H1 (cell line): ENCODE measurements at regions not wholly inside any gene's neighbourhood (a gene's known extent, or its start where the extent isn't known, plus 50 kb on each side); places are given as distances from the start of the nearest gene placed in this dataset.

Experiments used
- CTCF ChIA-PET: fragments of 300-600 bp; sonication (Branson Sonifier 250); formaldehyde crosslinking; loops from one replicate; lab custom pipeline; 2021; ENCODE audit not compliant: partially characterized antibody; lab: Charles Lee
- POLR2A ChIA-PET: fragments of 300-600 bp; sonication (Branson Sonifier 250); formaldehyde crosslinking; loops from one replicate; lab custom pipeline; 2021; ENCODE audit warnings: inconsistent platforms; ENCODE audit not compliant: partially characterized antibody; lab: Charles Lee
- DNase-seq, 2 experiments: peaks; one replicate each; pipeline versions ENCODE4 v3.0.0 to v3.0.0-alpha.2; 2010 to 2022; ENCODE audit warnings: low spot score in 2 of 2, low read depth in 1 of 2, mixed read lengths in 1 of 2
- FAIRE-seq: peaks from 2 replicates; lab custom pipeline; 2011; peaks lifted over from hg19 to GRCh38; lab: Jason Lieb, UNC
- H2AFZ ChIP-seq: 2 replicates; pipeline ENCODE4 v1.8.1; 2012; ENCODE audit warnings: low read length, inconsistent platforms
- H2AK5ac ChIP-seq: 2 replicates; pipeline ENCODE4 v1.6.1; 2013; ENCODE audit warnings: low read depth, low read length
- H2BK120ac ChIP-seq: replicated peaks from 2 replicates; pipeline ENCODE3; 2013; ENCODE audit warnings: low read depth, low read length, inconsistent platforms
- H2BK12ac ChIP-seq: 2 replicates; pipeline ENCODE4 v1.6.1; 2013; ENCODE audit warnings: low read depth, low read length
- H2BK15ac ChIP-seq: 2 replicates; pipeline ENCODE4 v1.6.1; 2013; ENCODE audit warnings: low read length
- H2BK20ac ChIP-seq: 2 replicates; pipeline ENCODE4 v1.6.1; 2013; ENCODE audit warnings: low read length
- H2BK5ac ChIP-seq: 2 replicates; pipeline ENCODE4 v1.6.1; 2013; ENCODE audit warnings: low read depth, low read length
- H3K14ac ChIP-seq: 2 replicates; pipeline ENCODE4 v1.6.1; 2013; ENCODE audit warnings: inconsistent platforms; ENCODE audit not compliant: insufficient read length
- H3K18ac ChIP-seq: 2 replicates; pipeline ENCODE4 v1.6.1; 2013; ENCODE audit warnings: low read length; ENCODE audit errors: extremely low read depth
- H3K23ac ChIP-seq: 2 replicates; pipeline ENCODE4 v1.6.1; 2013; ENCODE audit warnings: inconsistent platforms; ENCODE audit not compliant: insufficient read length
- H3K23me2 ChIP-seq: 2 replicates; pipeline ENCODE4 v1.6.1; 2013; ENCODE audit warnings: low read depth, low read length
- H3K27ac ChIP-seq: 2 replicates; pipeline ENCODE4 v1.6.1; 2011; ENCODE audit warnings: low read depth, low read length, inconsistent platforms
- H3K27me3 ChIP-seq, 4 experiments: replicated peaks in 1 of 4; 1 replicate in 1 of 4; 2 replicates in 3 of 4; pipeline versions ENCODE4 v1.6.1 to v1.8.1; 2011 to 2013; ENCODE audit warnings: low read length in 3 of 4, mild to moderate bottlenecking in 3 of 4, inconsistent platforms in 2 of 4, mixed read lengths in 2 of 4, moderate library complexity in 1 of 4; ENCODE audit not compliant: control insufficient read depth in 3 of 4, insufficient read depth in 3 of 4; ENCODE audit errors: extremely low read depth in 1 of 4
- H3K36me3 ChIP-seq, 4 experiments: 2 replicates each; pipeline versions ENCODE4 v1.6.1 to v1.8.1; 2011 to 2013; ENCODE audit warnings: mild to moderate bottlenecking in 4 of 4, low read length in 3 of 4, moderate library complexity in 2 of 4, control low read depth in 1 of 4, inconsistent platforms in 1 of 4; ENCODE audit not compliant: insufficient read depth in 4 of 4, control insufficient read depth in 2 of 4
- H3K4ac ChIP-seq: replicated peaks from 2 replicates; pipeline ENCODE3; 2013; ENCODE audit warnings: low read length, low read depth, mixed read lengths, inconsistent platforms; ENCODE audit not compliant: insufficient read length
- H3K4me1 ChIP-seq, 4 experiments: replicated peaks in 1 of 4; 1 replicate in 1 of 4; 2 replicates in 3 of 4; pipeline versions ENCODE4 v1.6.1 to v1.8.1; 2011 to 2013; ENCODE audit warnings: low read length in 3 of 4, inconsistent platforms in 2 of 4, mixed read lengths in 1 of 4; ENCODE audit not compliant: insufficient read depth in 4 of 4, control insufficient read depth in 3 of 4
- H3K4me2 ChIP-seq, 2 experiments: 2 replicates each; pipeline versions ENCODE4 v1.6.1 to v1.8.1; 2011 to 2013; ENCODE audit warnings: low read depth in 2 of 2, low read length in 2 of 2, control low read depth in 1 of 2, inconsistent platforms in 1 of 2, mild to moderate bottlenecking in 1 of 2; ENCODE audit not compliant: insufficient read depth in 1 of 2
- H3K4me3 ChIP-seq, 4 experiments: fragments of 200-600, 300-600 bp in 1 of 4; sonication (generic), shearing (Covaris generic), sonication (Bioruptor Twin) in 1 of 4; 2 replicates each; pipeline versions ENCODE4 v1.5.1 to v1.8.1; 2011 to 2016; ENCODE audit warnings: low read length in 4 of 4, low read depth in 3 of 4, control low read depth in 2 of 4, inconsistent platforms in 2 of 4, mild to moderate bottlenecking in 2 of 4, mixed read lengths in 1 of 4, moderate library complexity in 1 of 4; ENCODE audit not compliant: insufficient read depth in 2 of 4; ENCODE audit errors: extremely low read depth in 1 of 4
- H3K56ac ChIP-seq: replicated peaks from 2 replicates; pipeline ENCODE3; 2013; ENCODE audit warnings: low read depth, mild to moderate bottlenecking, mixed read lengths, low read length, inconsistent platforms; ENCODE audit not compliant: insufficient read length
- H3K79me1 ChIP-seq: 2 replicates; pipeline ENCODE4 v1.6.1; 2013; ENCODE audit warnings: low read depth, low read length, control low read depth
- H3K79me2 ChIP-seq, 2 experiments: 2 replicates each; pipeline versions ENCODE4 v1.6.1 to v1.8.1; 2012 to 2013; ENCODE audit warnings: low read length in 2 of 2, mild to moderate bottlenecking in 2 of 2, inconsistent platforms in 1 of 2; ENCODE audit not compliant: insufficient read depth in 2 of 2, control insufficient read depth in 1 of 2
- H3K9ac ChIP-seq, 4 experiments: replicated peaks in 1 of 4; 1 replicate in 1 of 4; 2 replicates in 3 of 4; pipeline versions ENCODE4 v1.6.1 to v1.8.1; 2011 to 2013; ENCODE audit warnings: low read depth in 3 of 4, low read length in 3 of 4, control low read depth in 2 of 4, mild to moderate bottlenecking in 2 of 4, moderate library complexity in 2 of 4, inconsistent platforms in 1 of 4; ENCODE audit errors: extremely low read depth in 1 of 4
- H3K9me3 ChIP-seq, 2 experiments: 2 replicates each; pipeline versions ENCODE4 v1.6.1 to v1.8.1; 2012 to 2013; ENCODE audit warnings: mild to moderate bottlenecking in 2 of 2, moderate library complexity in 2 of 2, control low read depth in 1 of 2, inconsistent platforms in 1 of 2, low read depth in 1 of 2, low read length in 1 of 2, mixed read lengths in 1 of 2; ENCODE audit not compliant: insufficient read depth in 2 of 2
- H4K20me1 ChIP-seq, 2 experiments: replicated peaks in 1 of 2; 2 replicates each; pipeline versions ENCODE3 to v1.8.1; 2011 to 2013; ENCODE audit warnings: inconsistent platforms in 2 of 2, low read length in 2 of 2, mild to moderate bottlenecking in 1 of 2; ENCODE audit not compliant: insufficient read depth in 2 of 2, control insufficient read depth in 1 of 2
- H4K5ac ChIP-seq: 2 replicates; pipeline ENCODE4 v1.6.1; 2013; ENCODE audit warnings: low read length, low read depth, mixed read lengths, inconsistent platforms; ENCODE audit not compliant: insufficient read length
- H4K8ac ChIP-seq: 2 replicates; pipeline ENCODE4 v1.8.0; 2013; ENCODE audit warnings: mild to moderate bottlenecking, moderate library complexity, low read length, inconsistent platforms; ENCODE audit not compliant: insufficient read depth; ENCODE audit errors: extremely low read depth
- H4K91ac ChIP-seq: replicated peaks from 2 replicates; pipeline ENCODE3; 2013; ENCODE audit warnings: low read length, mixed read lengths, inconsistent platforms; ENCODE audit not compliant: insufficient read length
- BACH1 ChIP-seq: IDR thresholded peaks from 2 replicates; pipeline ENCODE4 v1.6.1; 2012; ENCODE audit warnings: low read length, improper control_type of control experiment
- BCL11A ChIP-seq, 2 experiments: IDR thresholded peaks; one replicate each; pipeline ENCODE4 v1.6.1; 2011; ENCODE audit warnings: low read depth in 2 of 2, low read length in 2 of 2, mild to moderate bottlenecking in 2 of 2
- BRCA1 ChIP-seq: IDR thresholded peaks from 2 replicates; pipeline ENCODE4 v1.6.1; 2012; ENCODE audit warnings: low read depth, low read length, improper control_type of control experiment
- CBX8 ChIP-seq: fragments of 300-800, 300-1000 bp; sonication (generic); IDR thresholded peaks from 2 replicates; pipeline ENCODE4 v1.7.1; 2016; ENCODE audit warnings: low read depth, low read length, borderline replicate concordance
- CREB1 ChIP-seq: IDR thresholded peaks from 2 replicates; pipeline ENCODE4 v1.6.1; 2012; ENCODE audit warnings: inconsistent platforms
- NRF1 ChIP-seq: IDR thresholded peaks from 2 replicates; pipeline ENCODE4 v1.6.1; 2011; ENCODE audit warnings: mild to moderate bottlenecking, low read depth, low read length, improper control_type of control experiment
- POLR2AphosphoS5 ChIP-seq: IDR thresholded peaks from 2 replicates; pipeline ENCODE4 v1.6.1; 2011; ENCODE audit warnings: low read depth, low read length
- RFX5 ChIP-seq: IDR thresholded peaks from 2 replicates; pipeline ENCODE4 v1.6.1; 2011; ENCODE audit warnings: low read depth, low read length, improper control_type of control experiment, borderline replicate concordance
- SAP30 ChIP-seq: fragments of 300-600 bp; sonication (generic); IDR thresholded peaks from 2 replicates; pipeline ENCODE4 v1.7.1; 2012; ENCODE audit warnings: low read length, moderate library complexity, mild to moderate bottlenecking, inconsistent platforms; ENCODE audit not compliant: insufficient read depth, insufficient replicate concordance
- SIRT6 ChIP-seq: IDR thresholded peaks from one replicate; pipeline ENCODE4 v1.7.1; 2012; ENCODE audit warnings: low read length, inconsistent platforms
- SIX5 ChIP-seq: IDR thresholded peaks from 2 replicates; pipeline ENCODE4 v1.6.1; 2011; ENCODE audit warnings: mild to moderate bottlenecking, low read depth, low read length
- WGBS, 2 experiments: shearing (Covaris generic) in 1 of 2; methylation state at CpG; one replicate each; pipeline versions ENCODE4 v1.1.6 to v1.1.7; 2013 to 2015; ENCODE audit warnings: low lambda C conversion rate in 2 of 2, mixed read lengths in 2 of 2, inconsistent platforms in 1 of 2, low coverage in 1 of 2, missing lambda C conversion rate in 1 of 2; ENCODE audit not compliant: insufficient replicate concordance in 2 of 2, insufficient coverage in 1 of 2, insufficient read length in 1 of 2; ENCODE audit errors: extremely low coverage in 1 of 2, missing lambda C conversion rate in 1 of 2; 5-methylcytosine and 5-hydroxymethylcytosine counted together
- TF ChIP-seq, protein P1 (sequence below): IDR thresholded peaks from 2 replicates; pipeline ENCODE4 v1.6.1; 2012; ENCODE audit warnings: low read length, inconsistent platforms

DNA sequence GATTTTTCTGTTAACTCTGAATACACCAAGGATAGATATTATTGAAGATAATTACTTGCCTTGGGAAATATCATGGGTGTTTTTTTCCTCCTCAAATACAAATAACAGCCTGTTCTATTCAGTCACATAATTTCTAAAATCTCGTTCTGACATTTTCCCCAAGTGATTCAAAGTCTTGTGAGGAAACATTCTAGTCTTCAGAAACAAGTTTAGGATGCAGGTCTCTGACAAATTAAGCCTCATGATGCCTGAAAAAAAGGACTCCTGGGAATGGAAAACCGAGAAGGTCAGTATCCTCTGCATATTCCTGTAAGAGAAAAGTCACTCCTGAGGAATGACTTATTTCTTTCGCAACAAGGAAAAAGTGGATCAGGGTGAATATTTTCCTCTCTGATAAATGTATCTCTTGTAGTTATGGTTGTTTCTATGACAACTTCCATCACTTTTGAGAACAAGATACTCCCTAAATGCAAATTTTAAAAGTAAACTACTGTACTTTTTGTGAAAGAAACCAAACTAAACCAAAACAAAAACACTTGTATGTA is 384.6 kb downstream of the CNTNAP4 start:
- H2BK120ac ChIP-seq = no peak overlapping the region
- no peak overlapping the region for H3K4me3 ChIP-seq
- H2BK20ac ChIP-seq = no peak overlapping the region
- ChIA-PET CTCF (interaction anchor here (1.4 kb wide), 1 partner anchor 510 kb away, joined by 3 read pairs; no protein-coding TSS in a partner anchor), POLR2A (no interaction called here)
- H4K91ac ChIP-seq = no peak overlapping the region
- no peak overlapping the region for H2BK5ac ChIP-seq
- H3K9ac ChIP-seq = no peak overlapping the region
- no peak overlapping the region for H2BK15ac ChIP-seq
- DNase-seq (no peak), FAIRE-seq (no peak)
- H3K56ac ChIP-seq = no peak overlapping the region
- no peaks in the 10 kb centered on the region for H3K9me3 ChIP-seq
- no peak overlapping the region for H4K5ac ChIP-seq
- H3K23ac ChIP-seq = no peak overlapping the region
- H3K4me1 ChIP-seq = no peaks in the 10 kb centered on the region
- H2AFZ ChIP-seq = no peak overlapping the region
- no peaks in the 10 kb centered on the region for H3K27me3 ChIP-seq
- no peak overlapping the region for H2AK5ac ChIP-seq
- TF ChIP-seq RFX5 (no peak), NRF1 (no peak), BACH1 (no peak), BCL11A (IDR thresholded peaks at IDR 0.05; ENCODE audit: low read depth in 2 of 2, low read length in 2 of 2) (no peak), SAP30 (no peak), BRCA1 (no peak), CBX8 (no peak), SIX5 (no peak), SIRT6 (no peak), CREB1 (no peak), POLR2AphosphoS5 (no peak)
- TF ChIP-seq, protein P1, sequence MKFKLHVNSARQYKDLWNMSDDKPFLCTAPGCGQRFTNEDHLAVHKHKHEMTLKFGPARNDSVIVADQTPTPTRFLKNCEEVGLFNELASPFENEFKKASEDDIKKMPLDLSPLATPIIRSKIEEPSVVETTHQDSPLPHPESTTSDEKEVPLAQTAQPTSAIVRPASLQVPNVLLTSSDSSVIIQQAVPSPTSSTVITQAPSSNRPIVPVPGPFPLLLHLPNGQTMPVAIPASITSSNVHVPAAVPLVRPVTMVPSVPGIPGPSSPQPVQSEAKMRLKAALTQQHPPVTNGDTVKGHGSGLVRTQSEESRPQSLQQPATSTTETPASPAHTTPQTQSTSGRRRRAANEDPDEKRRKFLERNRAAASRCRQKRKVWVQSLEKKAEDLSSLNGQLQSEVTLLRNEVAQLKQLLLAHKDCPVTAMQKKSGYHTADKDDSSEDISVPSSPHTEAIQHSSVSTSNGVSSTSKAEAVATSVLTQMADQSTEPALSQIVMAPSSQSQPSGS = no peak
- 88% methylated on average over 3 of the region's 3 CpGs; no CpG with 5 or more reads in 1 of the 2 experiments for WGBS, 2 experiments
- no peaks in the 10 kb centered on the region for H4K20me1 ChIP-seq
- no peak overlapping the region for H3K14ac ChIP-seq
- no peak overlapping the region for H2BK12ac ChIP-seq
- no peaks in the 10 kb centered on the region for H3K79me2 ChIP-seq
- H3K18ac ChIP-seq = no peak overlapping the region
- H3K4me2 ChIP-seq = no peak overlapping the region
- no peaks in the 10 kb centered on the region for H3K23me2 ChIP-seq
- no peak overlapping the region for H3K4ac ChIP-seq
- H4K8ac ChIP-seq = no peak overlapping the region
- no peak overlapping the region for H3K27ac ChIP-seq
- no peaks in the 10 kb centered on the region for H3K36me3 ChIP-seq
- H3K79me1 ChIP-seq = no peaks in the 10 kb centered on the region
